HEK293 (cell line): ENCODE measurements at regions not wholly inside any gene's neighbourhood (a gene's known extent, or its start where the extent isn't known, plus 50 kb on each side); places are given as distances from the start of the nearest gene placed in this dataset.

Experiments used
- CTCF ChIA-PET: fragments of 350-600 bp; formaldehyde crosslinking; extraction: SDS; loops from one replicate; lab custom pipeline; 2021; ENCODE audit warnings: antibody characterized with exemption; lab: Yijun Ruan, JAX
- POLR2A ChIA-PET: fragments of 300-600 bp; formaldehyde crosslinking; extraction: SDS; loops from one replicate; lab custom pipeline; 2020; ENCODE audit warnings: antibody characterized with exemption, inconsistent platforms; lab: Yijun Ruan, JAX
- H3K27ac ChIP-seq: fragments of 200-500 bp; sonication (Bioruptor generic); 2 replicates; pipeline ENCODE4 v1.5.1; 2014; ENCODE audit warnings: low read depth, low read length, control low read depth, inconsistent platforms; ENCODE audit errors: extremely low read depth
- H3K36me3 ChIP-seq, 2 experiments: fragments of 200-500 bp in 1 of 2; sonication (Bioruptor generic) in 1 of 2; 1 replicate in 1 of 2; 2 replicates in 1 of 2; pipeline ENCODE4 v1.5.1; 2014 to 2017; ENCODE audit warnings: inconsistent platforms in 2 of 2, low read length in 2 of 2; ENCODE audit not compliant: control insufficient read depth in 2 of 2, insufficient read depth in 1 of 2
- H3K4me1 ChIP-seq: fragments of 200-500 bp; sonication (Bioruptor generic); 2 replicates; pipeline ENCODE4 v1.5.1; 2014; ENCODE audit warnings: mild to moderate bottlenecking, low read length, inconsistent platforms; ENCODE audit not compliant: control insufficient read depth, insufficient read depth
- H3K4me3 ChIP-seq: 2 replicates; pipeline ENCODE4 v1.5.1; 2011; ENCODE audit warnings: low read depth, mild to moderate bottlenecking, control low read depth, low read length, moderate library complexity
- H3K9me3 ChIP-seq: fragments of 200-500 bp; sonication (Bioruptor generic); 2 replicates; pipeline ENCODE4 v1.5.1; 2014; ENCODE audit warnings: low read depth, low read length, inconsistent platforms; ENCODE audit not compliant: control insufficient read depth, insufficient read depth
- PRDM1 ChIP-seq: fragments of 450-650 bp; formaldehyde crosslinking; IDR thresholded peaks from 2 replicates; pipeline ENCODE4; 2016; ENCODE audit warnings: missing biosample characterization, missing genetic modification characterization
- RBAK ChIP-seq: fragments of 450-650 bp; formaldehyde crosslinking; IDR thresholded peaks from 2 replicates; pipeline ENCODE4 v1.5.1; 2016; ENCODE audit warnings: missing biosample characterization, missing genetic modification characterization
- TRIM28 ChIP-seq: IDR thresholded peaks from 2 replicates; pipeline ENCODE4 v1.6.1; 2011; ENCODE audit warnings: low read length, control low read depth, borderline replicate concordance
- YY2 ChIP-seq: fragments of 450-650 bp; formaldehyde crosslinking; IDR thresholded peaks from 2 replicates; pipeline ENCODE4 v1.5.1; 2016; ENCODE audit warnings: missing biosample characterization, missing genetic modification characterization
- ZBTB21 ChIP-seq: fragments of 450-650 bp; formaldehyde crosslinking; IDR thresholded peaks from 2 replicates; pipeline ENCODE4 v1.5.1; 2017; ENCODE audit warnings: missing biosample characterization, missing genetic modification characterization
- ZFP41 ChIP-seq: fragments of 450-650 bp; formaldehyde crosslinking; IDR thresholded peaks from 2 replicates; pipeline ENCODE4 v1.5.1; 2016; ENCODE audit warnings: missing biosample characterization, missing genetic modification characterization, borderline replicate concordance
- ZNF132 ChIP-seq: fragments of 450-650 bp; formaldehyde crosslinking; IDR thresholded peaks from 2 replicates; pipeline ENCODE4 v1.5.1; 2017; ENCODE audit warnings: missing biosample characterization, missing genetic modification characterization, borderline replicate concordance
- ZNF157 ChIP-seq: fragments of 450-650 bp; formaldehyde crosslinking; IDR thresholded peaks from 2 replicates; pipeline ENCODE4 v1.5.1; 2016; ENCODE audit warnings: missing biosample characterization, missing genetic modification characterization
- ZNF248 ChIP-seq: fragments of 450-650 bp; formaldehyde crosslinking; IDR thresholded peaks from 2 replicates; pipeline ENCODE4 v1.5.1; 2017; ENCODE audit warnings: missing biosample characterization, missing genetic modification characterization
- ZNF302 ChIP-seq: fragments of 450-650 bp; formaldehyde crosslinking; IDR thresholded peaks from 2 replicates; pipeline ENCODE4 v1.5.1; 2016; ENCODE audit warnings: missing biosample characterization, missing genetic modification characterization, low read depth
- ZNF473 ChIP-seq: fragments of 450-650 bp; formaldehyde crosslinking; IDR thresholded peaks from 2 replicates; pipeline ENCODE4 v1.5.1; 2017; ENCODE audit warnings: missing biosample characterization, missing genetic modification characterization
- ZNF548 ChIP-seq: fragments of 450-650 bp; formaldehyde crosslinking; IDR thresholded peaks from 2 replicates; pipeline ENCODE4 v1.5.1; 2016; ENCODE audit warnings: missing biosample characterization, missing genetic modification characterization
- ZNF549 ChIP-seq: fragments of 450-650 bp; IDR thresholded peaks from 2 replicates; pipeline ENCODE4 v1.5.1; 2018; ENCODE audit warnings: missing biosample characterization, missing genetic modification characterization, mild to moderate bottlenecking, inconsistent platforms, moderate library complexity
- ZNF585B ChIP-seq: fragments of 450-650 bp; formaldehyde crosslinking; IDR thresholded peaks from 2 replicates; pipeline ENCODE4 v1.5.1; 2016; ENCODE audit warnings: missing biosample characterization, missing genetic modification characterization
- ZNF660 ChIP-seq: fragments of 450-650 bp; IDR thresholded peaks from 2 replicates; pipeline ENCODE4 v1.5.1; 2018; ENCODE audit warnings: missing biosample characterization, mild to moderate bottlenecking, missing genetic modification characterization
- TF ChIP-seq, protein P1 (sequence below): fragments of 450-650 bp; formaldehyde crosslinking; IDR thresholded peaks from 2 replicates; pipeline ENCODE4 v1.5.1; 2016; ENCODE audit warnings: missing biosample characterization, missing genetic modification characterization
- TF ChIP-seq, protein P2 (sequence below): fragments of 450-650 bp; formaldehyde crosslinking; IDR thresholded peaks from 2 replicates; pipeline ENCODE4 v1.5.1; 2017; ENCODE audit warnings: missing biosample characterization, missing genetic modification characterization
- TF ChIP-seq, protein P3 (sequence below): fragments of 450-650 bp; formaldehyde crosslinking; IDR thresholded peaks from 2 replicates; pipeline ENCODE4 v1.5.1; 2016; ENCODE audit warnings: missing biosample characterization, missing genetic modification characterization
- TF ChIP-seq, protein P4 (sequence below): fragments of 450-650 bp; formaldehyde crosslinking; IDR thresholded peaks from 2 replicates; pipeline ENCODE4 v1.5.1; 2016; ENCODE audit warnings: missing biosample characterization, missing genetic modification characterization
- TF ChIP-seq, protein P5 (sequence below): fragments of 450-650 bp; formaldehyde crosslinking; IDR thresholded peaks from 2 replicates; pipeline ENCODE4 v1.5.1; 2016; ENCODE audit warnings: missing biosample characterization, missing genetic modification characterization, borderline replicate concordance
- TF ChIP-seq, protein P6 (sequence below): fragments of 450-650 bp; formaldehyde crosslinking; IDR thresholded peaks from 2 replicates; pipeline ENCODE4 v1.5.1; 2016; ENCODE audit warnings: missing biosample characterization, missing genetic modification characterization
- TF ChIP-seq, protein P7 (sequence below): fragments of 450-650 bp; formaldehyde crosslinking; IDR thresholded peaks from 2 replicates; pipeline ENCODE4 v1.5.1; 2016; ENCODE audit warnings: missing biosample characterization, missing genetic modification characterization

DNA sequence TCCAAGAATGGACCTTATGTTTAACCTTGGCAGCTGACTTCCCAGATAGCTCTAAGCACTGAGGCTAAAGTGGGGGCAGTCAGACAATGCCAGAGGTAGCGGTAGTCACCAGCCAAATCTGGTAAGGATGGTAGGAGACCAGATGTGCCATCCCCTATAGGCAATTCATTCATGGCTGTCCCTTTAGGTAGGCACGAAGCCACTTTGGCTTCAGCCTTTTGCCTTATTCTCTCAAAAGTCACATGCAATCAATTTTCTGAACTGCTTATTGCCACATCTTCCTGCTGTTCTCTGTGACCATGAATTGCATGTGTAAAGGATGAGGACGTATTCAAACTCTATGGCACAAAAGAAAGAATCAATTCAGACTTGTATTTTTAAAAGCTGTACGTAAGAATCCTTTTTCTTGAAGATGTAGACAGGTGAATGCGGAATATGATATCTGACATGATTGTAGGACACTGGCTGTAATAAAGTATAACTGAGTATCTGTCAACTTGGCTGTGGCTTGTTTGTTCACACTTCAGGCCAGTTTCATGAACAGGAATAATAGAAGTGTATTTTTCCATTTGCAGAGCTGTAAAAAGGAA lies 611.7 kb downstream of the NR2F1-AS1 start:
- TF ChIP-seq, protein P1, sequence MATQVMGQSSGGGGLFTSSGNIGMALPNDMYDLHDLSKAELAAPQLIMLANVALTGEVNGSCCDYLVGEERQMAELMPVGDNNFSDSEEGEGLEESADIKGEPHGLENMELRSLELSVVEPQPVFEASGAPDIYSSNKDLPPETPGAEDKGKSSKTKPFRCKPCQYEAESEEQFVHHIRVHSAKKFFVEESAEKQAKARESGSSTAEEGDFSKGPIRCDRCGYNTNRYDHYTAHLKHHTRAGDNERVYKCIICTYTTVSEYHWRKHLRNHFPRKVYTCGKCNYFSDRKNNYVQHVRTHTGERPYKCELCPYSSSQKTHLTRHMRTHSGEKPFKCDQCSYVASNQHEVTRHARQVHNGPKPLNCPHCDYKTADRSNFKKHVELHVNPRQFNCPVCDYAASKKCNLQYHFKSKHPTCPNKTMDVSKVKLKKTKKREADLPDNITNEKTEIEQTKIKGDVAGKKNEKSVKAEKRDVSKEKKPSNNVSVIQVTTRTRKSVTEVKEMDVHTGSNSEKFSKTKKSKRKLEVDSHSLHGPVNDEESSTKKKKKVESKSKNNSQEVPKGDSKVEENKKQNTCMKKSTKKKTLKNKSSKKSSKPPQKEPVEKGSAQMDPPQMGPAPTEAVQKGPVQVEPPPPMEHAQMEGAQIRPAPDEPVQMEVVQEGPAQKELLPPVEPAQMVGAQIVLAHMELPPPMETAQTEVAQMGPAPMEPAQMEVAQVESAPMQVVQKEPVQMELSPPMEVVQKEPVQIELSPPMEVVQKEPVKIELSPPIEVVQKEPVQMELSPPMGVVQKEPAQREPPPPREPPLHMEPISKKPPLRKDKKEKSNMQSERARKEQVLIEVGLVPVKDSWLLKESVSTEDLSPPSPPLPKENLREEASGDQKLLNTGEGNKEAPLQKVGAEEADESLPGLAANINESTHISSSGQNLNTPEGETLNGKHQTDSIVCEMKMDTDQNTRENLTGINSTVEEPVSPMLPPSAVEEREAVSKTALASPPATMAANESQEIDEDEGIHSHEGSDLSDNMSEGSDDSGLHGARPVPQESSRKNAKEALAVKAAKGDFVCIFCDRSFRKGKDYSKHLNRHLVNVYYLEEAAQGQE (tag by site-specific recombination): no peak
- TF ChIP-seq YY2: no peak
- TF ChIP-seq, protein P2, sequence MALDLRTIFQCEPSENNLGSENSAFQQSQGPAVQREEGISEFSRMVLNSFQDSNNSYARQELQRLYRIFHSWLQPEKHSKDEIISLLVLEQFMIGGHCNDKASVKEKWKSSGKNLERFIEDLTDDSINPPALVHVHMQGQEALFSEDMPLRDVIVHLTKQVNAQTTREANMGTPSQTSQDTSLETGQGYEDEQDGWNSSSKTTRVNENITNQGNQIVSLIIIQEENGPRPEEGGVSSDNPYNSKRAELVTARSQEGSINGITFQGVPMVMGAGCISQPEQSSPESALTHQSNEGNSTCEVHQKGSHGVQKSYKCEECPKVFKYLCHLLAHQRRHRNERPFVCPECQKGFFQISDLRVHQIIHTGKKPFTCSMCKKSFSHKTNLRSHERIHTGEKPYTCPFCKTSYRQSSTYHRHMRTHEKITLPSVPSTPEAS: no peak
- TF ChIP-seq TRIM28: no peak
- no peak for TF ChIP-seq ZNF585B (tag by site-specific recombination)
- TF ChIP-seq PRDM1 (tag by site-specific recombination): no peak
- TF ChIP-seq ZNF248 (tag by site-specific recombination): no peak
- TF ChIP-seq, protein P3, sequence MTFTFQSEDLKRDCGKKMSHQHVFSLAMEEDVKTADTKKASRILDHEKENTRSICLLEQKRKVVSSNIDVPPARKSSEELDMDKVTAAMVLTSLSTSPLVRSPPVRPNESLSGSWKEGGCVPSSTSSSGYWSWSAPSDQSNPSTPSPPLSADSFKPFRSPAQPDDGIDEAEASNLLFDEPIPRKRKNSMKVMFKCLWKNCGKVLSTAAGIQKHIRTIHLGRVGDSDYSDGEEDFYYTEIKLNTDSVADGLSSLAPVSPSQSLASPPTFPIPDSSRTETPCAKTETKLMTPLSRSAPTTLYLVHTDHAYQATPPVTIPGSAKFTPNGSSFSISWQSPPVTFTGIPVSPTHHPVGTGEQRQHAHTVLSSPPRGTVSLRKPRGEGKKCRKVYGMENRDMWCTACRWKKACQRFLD: no peak
- TF ChIP-seq ZBTB21 (tag by site-specific recombination): no peak
- no peak for TF ChIP-seq ZFP41 (tag by site-specific recombination)
- no peak for TF ChIP-seq ZNF302
- TF ChIP-seq ZNF549 (tag by site-specific recombination): no peak
- TF ChIP-seq, all 188 proteins: peak for 0
- ChIA-PET CTCF (no interaction called here), POLR2A (no interaction called here)
- Histone ChIP-seq H3K4me1 (no peaks in the 10 kb centered on the region), H3K36me3 (no peaks in the 10 kb centered on the region), H3K27ac (no peak overlapping the region), H3K9me3 (no peaks in the 10 kb centered on the region), H3K4me3 (no peak overlapping the region)

DNA sequence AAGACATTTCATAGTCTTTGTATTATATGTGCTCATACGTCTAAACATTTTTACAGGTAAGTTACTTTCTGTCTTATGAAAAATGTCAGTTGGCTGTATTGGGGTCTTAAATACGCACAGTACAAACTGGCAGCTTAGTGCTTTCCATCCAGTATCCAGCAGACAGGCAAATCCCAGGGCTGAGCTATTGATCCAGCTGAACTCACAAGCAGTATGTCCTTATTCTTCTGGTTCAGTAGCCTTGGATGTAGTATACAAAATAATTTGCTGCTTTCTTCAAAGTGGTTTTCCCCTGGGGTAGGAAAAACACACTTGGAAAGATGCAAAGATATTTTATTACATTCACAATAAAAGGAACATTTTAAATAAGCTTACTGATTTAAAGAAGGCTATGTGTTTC lies 617.2 kb downstream of the NR2F1-AS1 start:
- no peak overlapping the region for H3K27ac ChIP-seq
- H3K36me3 ChIP-seq: no peaks in the 10 kb centered on the region
- H3K4me3 ChIP-seq: no peak overlapping the region
- H3K9me3 ChIP-seq: no peaks in the 10 kb centered on the region
- POLR2A ChIA-PET: no interaction called here
- no peaks in the 10 kb centered on the region for H3K4me1 ChIP-seq
- CTCF ChIA-PET: interaction anchor here (1.0 to 1.3 kb wide), 2 partner anchors 9 to 55 kb away, joined by 3 to 4 read pairs; no protein-coding TSS in a partner anchor
- TF ChIP-seq, protein P4, sequence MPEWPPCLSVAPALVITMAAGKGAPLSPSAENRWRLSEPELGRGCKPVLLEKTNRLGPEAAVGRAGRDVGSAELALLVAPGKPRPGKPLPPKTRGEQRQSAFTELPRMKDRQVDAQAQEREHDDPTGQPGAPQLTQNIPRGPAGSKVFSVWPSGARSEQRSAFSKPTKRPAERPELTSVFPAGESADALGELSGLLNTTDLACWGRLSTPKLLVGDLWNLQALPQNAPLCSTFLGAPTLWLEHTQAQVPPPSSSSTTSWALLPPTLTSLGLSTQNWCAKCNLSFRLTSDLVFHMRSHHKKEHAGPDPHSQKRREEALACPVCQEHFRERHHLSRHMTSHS (tag by site-specific recombination): no peak
- TF ChIP-seq, protein P5, sequence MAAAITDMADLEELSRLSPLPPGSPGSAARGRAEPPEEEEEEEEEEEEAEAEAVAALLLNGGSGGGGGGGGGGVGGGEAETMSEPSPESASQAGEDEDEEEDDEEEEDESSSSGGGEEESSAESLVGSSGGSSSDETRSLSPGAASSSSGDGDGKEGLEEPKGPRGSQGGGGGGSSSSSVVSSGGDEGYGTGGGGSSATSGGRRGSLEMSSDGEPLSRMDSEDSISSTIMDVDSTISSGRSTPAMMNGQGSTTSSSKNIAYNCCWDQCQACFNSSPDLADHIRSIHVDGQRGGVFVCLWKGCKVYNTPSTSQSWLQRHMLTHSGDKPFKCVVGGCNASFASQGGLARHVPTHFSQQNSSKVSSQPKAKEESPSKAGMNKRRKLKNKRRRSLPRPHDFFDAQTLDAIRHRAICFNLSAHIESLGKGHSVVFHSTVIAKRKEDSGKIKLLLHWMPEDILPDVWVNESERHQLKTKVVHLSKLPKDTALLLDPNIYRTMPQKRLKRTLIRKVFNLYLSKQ (tag by site-specific recombination): no peak
- TF ChIP-seq ZNF660 (tag by site-specific recombination) (no peak), ZNF157 (tag by site-specific recombination) (no peak), ZNF132 (tag by site-specific recombination) (no peak), ZNF548 (tag by site-specific recombination) (no peak), RBAK (no peak), ZNF473 (tag by site-specific recombination) (no peak)
- TF ChIP-seq, protein P6, sequence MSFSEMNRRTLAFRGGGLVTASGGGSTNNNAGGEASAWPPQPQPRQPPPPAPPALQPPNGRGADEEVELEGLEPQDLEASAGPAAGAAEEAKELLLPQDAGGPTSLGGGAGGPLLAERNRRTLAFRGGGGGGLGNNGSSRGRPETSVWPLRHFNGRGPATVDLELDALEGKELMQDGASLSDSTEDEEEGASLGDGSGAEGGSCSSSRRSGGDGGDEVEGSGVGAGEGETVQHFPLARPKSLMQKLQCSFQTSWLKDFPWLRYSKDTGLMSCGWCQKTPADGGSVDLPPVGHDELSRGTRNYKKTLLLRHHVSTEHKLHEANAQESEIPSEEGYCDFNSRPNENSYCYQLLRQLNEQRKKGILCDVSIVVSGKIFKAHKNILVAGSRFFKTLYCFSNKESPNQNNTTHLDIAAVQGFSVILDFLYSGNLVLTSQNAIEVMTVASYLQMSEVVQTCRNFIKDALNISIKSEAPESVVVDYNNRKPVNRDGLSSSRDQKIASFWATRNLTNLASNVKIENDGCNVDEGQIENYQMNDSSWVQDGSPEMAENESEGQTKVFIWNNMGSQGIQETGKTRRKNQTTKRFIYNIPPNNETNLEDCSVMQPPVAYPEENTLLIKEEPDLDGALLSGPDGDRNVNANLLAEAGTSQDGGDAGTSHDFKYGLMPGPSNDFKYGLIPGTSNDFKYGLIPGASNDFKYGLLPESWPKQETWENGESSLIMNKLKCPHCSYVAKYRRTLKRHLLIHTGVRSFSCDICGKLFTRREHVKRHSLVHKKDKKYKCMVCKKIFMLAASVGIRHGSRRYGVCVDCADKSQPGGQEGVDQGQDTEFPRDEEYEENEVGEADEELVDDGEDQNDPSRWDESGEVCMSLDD: no peak
- TF ChIP-seq, protein P7, sequence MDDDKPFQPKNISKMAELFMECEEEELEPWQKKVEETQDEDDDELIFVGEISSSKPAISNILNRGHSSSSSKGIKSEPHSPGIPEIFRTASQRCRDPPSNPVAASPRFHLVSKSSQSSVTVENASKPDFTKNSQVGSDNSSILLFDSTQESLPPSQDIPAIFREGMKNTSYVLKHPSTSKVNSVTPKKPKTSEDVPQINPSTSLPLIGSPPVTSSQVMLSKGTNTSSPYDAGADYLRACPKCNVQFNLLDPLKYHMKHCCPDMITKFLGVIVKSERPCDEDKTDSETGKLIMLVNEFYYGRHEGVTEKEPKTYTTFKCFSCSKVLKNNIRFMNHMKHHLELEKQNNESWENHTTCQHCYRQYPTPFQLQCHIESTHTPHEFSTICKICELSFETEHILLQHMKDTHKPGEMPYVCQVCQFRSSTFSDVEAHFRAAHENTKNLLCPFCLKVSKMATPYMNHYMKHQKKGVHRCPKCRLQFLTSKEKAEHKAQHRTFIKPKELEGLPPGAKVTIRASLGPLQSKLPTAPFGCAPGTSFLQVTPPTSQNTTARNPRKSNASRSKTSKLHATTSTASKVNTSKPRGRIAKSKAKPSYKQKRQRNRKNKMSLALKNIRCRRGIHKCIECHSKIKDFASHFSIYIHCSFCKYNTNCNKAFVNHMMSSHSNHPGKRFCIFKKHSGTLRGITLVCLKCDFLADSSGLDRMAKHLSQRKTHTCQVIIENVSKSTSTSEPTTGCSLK (tag by site-specific recombination): no peak
